ENCODE measurements at regions not wholly inside any gene's neighbourhood (a gene's known extent, or its start where the extent isn't known, plus 50 kb on each side); places are given as distances from the start of the nearest gene placed in this dataset.

DNA sequence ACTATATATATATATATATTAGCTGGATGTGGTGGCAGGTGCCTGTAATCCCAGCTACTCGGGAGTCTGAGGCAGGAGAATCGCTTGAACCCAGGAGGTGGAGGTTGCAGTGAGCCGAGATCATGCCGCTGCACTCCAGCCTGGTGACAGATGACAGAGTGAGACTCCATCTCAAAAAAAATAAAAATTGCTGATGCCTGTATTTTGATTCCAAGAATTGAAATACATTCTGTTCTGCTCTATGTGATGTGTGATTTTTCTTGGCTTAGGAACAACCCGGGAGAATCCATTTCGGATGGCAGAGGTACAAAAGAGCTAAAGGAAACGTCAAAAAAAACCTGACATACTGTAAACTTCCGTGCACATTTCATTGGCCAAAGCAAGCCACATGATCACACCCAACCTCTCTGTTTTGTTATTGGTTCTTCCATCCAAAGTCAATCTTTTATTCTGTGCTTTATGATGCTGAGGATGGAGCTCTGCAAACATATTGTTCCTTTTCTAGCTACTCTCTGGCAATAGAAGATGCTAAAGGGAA is 478.1 kb upstream of the MAP2 start:
- DNase-seq (ENCODE audit: low read depth) = no peak
- TF ChIP-seq MYC (IDR thresholded peaks at IDR 0.05; ENCODE audit: low read depth, low read length) (no peak), MAX (IDR thresholded peaks at IDR 0.05; ENCODE audit: low read depth, low read length) (no peak), CTCF (IDR thresholded peaks at IDR 0.05; ENCODE audit: low read depth, low read length) (no peak), POLR2A (IDR thresholded peaks at IDR 0.05; ENCODE audit: extremely low read depth, insufficient read length) (no peak)
- H3K4me3 ChIP-seq (ENCODE audit: low read depth, low read length) = no peak overlapping the region

- DNase-seq (ENCODE audit: low read depth) = no peak
- no peak overlapping the region for H3K4me3 ChIP-seq (ENCODE audit: low read depth, low read length)
- no peak for TF ChIP-seq MYC (IDR thresholded peaks at IDR 0.05; ENCODE audit: low read depth, low read length)
- TF ChIP-seq CTCF (IDR thresholded peaks at IDR 0.05; ENCODE audit: low read depth, low read length) = no peak
- no peak for TF ChIP-seq MAX (IDR thresholded peaks at IDR 0.05; ENCODE audit: low read depth, low read length)
- no peak for TF ChIP-seq POLR2A (IDR thresholded peaks at IDR 0.05; ENCODE audit: extremely low read depth, insufficient read length)
These were observed 475.8 kb upstream of the MAP2 start for GRCh38 chr2:208948073-208948472.

DNA sequence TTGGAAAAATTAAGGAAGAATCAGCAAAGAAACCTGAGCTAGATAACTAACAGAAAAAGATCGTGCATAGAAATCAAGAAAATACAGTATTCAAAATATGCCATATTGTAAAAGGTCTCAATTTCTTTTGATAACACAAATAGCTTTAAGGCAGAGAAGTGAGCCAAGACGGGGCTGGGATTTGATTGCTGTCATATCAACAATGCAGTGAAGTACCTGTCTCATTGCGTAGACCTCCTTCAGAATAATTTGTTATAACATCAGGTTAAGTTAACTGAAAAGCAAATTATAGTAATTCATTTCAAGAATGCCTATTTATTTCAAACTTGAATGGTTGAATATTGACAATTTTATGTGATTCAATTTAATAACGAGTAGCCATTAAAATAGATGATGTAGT is 453.8 kb upstream of the MAP2 start:
- DNase-seq (ENCODE audit: low read depth) = no peak
- no peak overlapping the region for H3K4me3 ChIP-seq (ENCODE audit: low read depth, low read length)
- no peak for TF ChIP-seq MAX (IDR thresholded peaks at IDR 0.05; ENCODE audit: low read depth, low read length)
- no peak for TF ChIP-seq POLR2A (IDR thresholded peaks at IDR 0.05; ENCODE audit: extremely low read depth, insufficient read length)
- no peak for TF ChIP-seq CTCF (IDR thresholded peaks at IDR 0.05; ENCODE audit: low read depth, low read length)
- no peak for TF ChIP-seq MYC (IDR thresholded peaks at IDR 0.05; ENCODE audit: low read depth, low read length)

DNA sequence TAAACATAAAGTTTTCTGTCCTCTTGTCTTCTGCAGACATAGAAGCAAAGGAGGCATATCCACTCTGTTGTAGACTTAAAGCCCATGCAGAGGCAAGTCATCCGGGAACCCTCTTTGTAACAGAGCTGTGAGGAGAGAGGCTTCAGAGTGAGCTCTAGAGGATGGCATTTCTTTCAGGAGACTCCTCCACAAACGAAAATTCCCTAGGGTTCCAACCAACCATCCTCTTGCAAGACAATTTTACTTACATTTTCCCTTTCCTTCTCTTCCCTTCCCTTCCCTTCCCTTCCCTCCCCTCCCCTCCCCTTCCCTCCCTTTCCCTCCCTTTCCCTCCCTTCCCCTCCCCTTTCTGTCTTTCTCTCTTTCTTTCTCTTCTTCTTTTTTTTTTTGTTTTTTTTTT is 446.3 kb upstream of the MAP2 start:
- peak; percentile 2 for DNase-seq (ENCODE audit: low read depth)
- TF ChIP-seq MYC (IDR thresholded peaks at IDR 0.05; ENCODE audit: low read depth, low read length) (no peak), MAX (IDR thresholded peaks at IDR 0.05; ENCODE audit: low read depth, low read length) (no peak), POLR2A (IDR thresholded peaks at IDR 0.05; ENCODE audit: extremely low read depth, insufficient read length) (no peak), CTCF (IDR thresholded peaks at IDR 0.05; ENCODE audit: low read depth, low read length) (no peak)
- no peak overlapping the region for H3K4me3 ChIP-seq (ENCODE audit: low read depth, low read length)

DNA sequence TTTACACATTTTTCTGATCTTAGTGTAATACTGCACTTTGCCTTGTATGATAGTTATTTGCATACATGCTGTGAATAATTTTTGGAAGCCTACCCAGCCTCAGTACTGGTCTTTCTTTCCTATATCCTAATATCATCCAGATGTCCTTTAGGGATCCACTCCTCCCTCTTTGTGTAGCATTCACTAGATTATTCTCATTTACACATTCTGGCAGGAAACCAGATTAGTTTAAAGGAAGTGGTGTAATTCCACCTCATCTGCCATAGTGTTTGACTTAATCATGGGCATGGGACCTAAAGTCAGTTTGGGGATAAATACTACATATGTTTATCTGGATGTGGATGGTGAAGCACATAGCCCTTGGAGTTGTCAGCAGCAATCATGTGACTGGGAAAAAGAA is 444.9 kb upstream of the MAP2 start:
- H3K4me3 ChIP-seq (ENCODE audit: low read depth, low read length) = no peak overlapping the region
- DNase-seq (ENCODE audit: low read depth) = no peak
- TF ChIP-seq MAX (IDR thresholded peaks at IDR 0.05; ENCODE audit: low read depth, low read length) (no peak), CTCF (IDR thresholded peaks at IDR 0.05; ENCODE audit: low read depth, low read length) (no peak), POLR2A (IDR thresholded peaks at IDR 0.05; ENCODE audit: extremely low read depth, insufficient read length) (no peak), MYC (IDR thresholded peaks at IDR 0.05; ENCODE audit: low read depth, low read length) (no peak)

Data from NB4 (cell line).